ENCODE measurements at regions not wholly inside any gene's neighbourhood (a gene's known extent, or its start where the extent isn't known, plus 50 kb on each side); places are given as distances from the start of the nearest gene placed in this dataset.

- FAIRE-seq: no peak
- DNase-seq: no peak
- Histone ChIP-seq H3K27me3 (ENCODE audit: control insufficient read depth in 3 of 3, insufficient read depth in 3 of 3, low read length in 3 of 3) (no peaks in the 10 kb centered on the region), H3K4me1 (ENCODE audit: control insufficient read depth in 3 of 3, insufficient read depth in 2 of 3, low read depth in 1 of 3, low read length in 2 of 3) (peaks cover 0 to 25% (median 0%) of the 10 kb centered on the region in 3 donors), H3K27ac (ENCODE audit: low read depth in 1 of 3, low read length in 2 of 3) (no peak overlapping the region), H3K4me3 (ENCODE audit: low read depth in 1 of 3, low read length in 3 of 3) (no peak overlapping the region), H3K36me3 (ENCODE audit: control insufficient read depth in 3 of 3, insufficient read depth in 2 of 3, low read depth in 1 of 3, low read length in 3 of 3) (no peaks in the 10 kb centered on the region), H3K9me3 (ENCODE audit: control insufficient read depth in 2 of 2, insufficient read depth in 1 of 2, low read depth in 1 of 2, low read length in 1 of 2) (no peaks in the 10 kb centered on the region)
- 90 to 94% (median 90%) methylated on average over 4 of the region's 4 CpGs for WGBS, 3 donors
Observed at GRCh38 chr6:7045331-7045730, 62.4 kb upstream of the RREB1 start.

- H3K4me1 ChIP-seq (ENCODE audit: control insufficient read depth in 3 of 3, insufficient read depth in 2 of 3, low read depth in 1 of 3, low read length in 2 of 3): peaks cover 0 to 27% (median 0%) of the 10 kb centered on the region in 3 donors
- no peaks in the 10 kb centered on the region for H3K9me3 ChIP-seq (ENCODE audit: control insufficient read depth in 2 of 2, insufficient read depth in 1 of 2, low read depth in 1 of 2, low read length in 1 of 2)
- H3K27me3 ChIP-seq (ENCODE audit: control insufficient read depth in 3 of 3, insufficient read depth in 3 of 3, low read length in 3 of 3): no peaks in the 10 kb centered on the region
- FAIRE-seq (no peak), DNase-seq (no peak)
- H3K4me3 ChIP-seq (ENCODE audit: low read depth in 1 of 3, low read length in 3 of 3): no peak overlapping the region
- H3K27ac ChIP-seq (ENCODE audit: low read depth in 1 of 3, low read length in 2 of 3): no peak overlapping the region
- no peaks in the 10 kb centered on the region for H3K36me3 ChIP-seq (ENCODE audit: control insufficient read depth in 3 of 3, insufficient read depth in 2 of 3, low read depth in 1 of 3, low read length in 3 of 3)
- 89 to 100% (median 95%) methylated on average over 1 of the region's 1 CpG for WGBS, 3 donors
Observed at GRCh38 chr6:7045746-7046145, 62.0 kb upstream of the RREB1 start.

- H3K9me3 ChIP-seq (ENCODE audit: control insufficient read depth in 2 of 2, insufficient read depth in 1 of 2, low read depth in 1 of 2, low read length in 1 of 2): no peaks in the 10 kb centered on the region
- no peaks in the 10 kb centered on the region for H3K27me3 ChIP-seq (ENCODE audit: control insufficient read depth in 3 of 3, insufficient read depth in 3 of 3, low read length in 3 of 3)
- H3K36me3 ChIP-seq (ENCODE audit: control insufficient read depth in 3 of 3, insufficient read depth in 2 of 3, low read depth in 1 of 3, low read length in 3 of 3): no peaks in the 10 kb centered on the region
- 47 to 54% (median 50%) methylated on average over 1 of the region's 1 CpG for WGBS, 3 donors
- FAIRE-seq (no peak), DNase-seq (no peak)
- no peak overlapping the region for H3K4me3 ChIP-seq (ENCODE audit: low read depth in 1 of 3, low read length in 3 of 3)
- no peak overlapping the region for H3K27ac ChIP-seq (ENCODE audit: low read depth in 1 of 3, low read length in 2 of 3)
- H3K4me1 ChIP-seq (ENCODE audit: control insufficient read depth in 3 of 3, insufficient read depth in 2 of 3, low read depth in 1 of 3, low read length in 2 of 3): peaks cover 0 to 19% (median 0%) of the 10 kb centered on the region in 3 donors
Observed at GRCh38 chr6:7047128-7047527, 60.6 kb upstream of the RREB1 start.

- Histone ChIP-seq H3K9me3 (ENCODE audit: control insufficient read depth in 2 of 2, insufficient read depth in 1 of 2, low read depth in 1 of 2, low read length in 1 of 2) (no peaks in the 10 kb centered on the region), H3K4me1 (ENCODE audit: control insufficient read depth in 3 of 3, insufficient read depth in 2 of 3, low read depth in 1 of 3, low read length in 2 of 3) (peaks cover 0 to 18% (median 0%) of the 10 kb centered on the region in 3 donors), H3K27ac (ENCODE audit: low read depth in 1 of 3, low read length in 2 of 3) (no peak overlapping the region), H3K4me3 (ENCODE audit: low read depth in 1 of 3, low read length in 3 of 3) (no peak overlapping the region), H3K27me3 (ENCODE audit: control insufficient read depth in 3 of 3, insufficient read depth in 3 of 3, low read length in 3 of 3) (no peaks in the 10 kb centered on the region), H3K36me3 (ENCODE audit: control insufficient read depth in 3 of 3, insufficient read depth in 2 of 3, low read depth in 1 of 3, low read length in 3 of 3) (no peaks in the 10 kb centered on the region)
- whole genome bisulfite sequencing, 3 donors: 68 to 84% (median 69%) methylated on average over 3 of the region's 3 CpGs
- FAIRE-seq (no peak), DNase-seq (no peak)
Observed at GRCh38 chr6:7047966-7048365, 59.8 kb upstream of the RREB1 start.

GRCh38 chr6:7048894-7049293, 58.9 kb upstream of the RREB1 start:
- FAIRE-seq (no peak), DNase-seq (no peak)
- Histone ChIP-seq H3K36me3 (ENCODE audit: control insufficient read depth in 3 of 3, insufficient read depth in 2 of 3, low read depth in 1 of 3, low read length in 3 of 3) (no peaks in the 10 kb centered on the region), H3K9me3 (ENCODE audit: control insufficient read depth in 2 of 2, insufficient read depth in 1 of 2, low read depth in 1 of 2, low read length in 1 of 2) (no peaks in the 10 kb centered on the region), H3K27ac (ENCODE audit: low read depth in 1 of 3, low read length in 2 of 3) (no peak overlapping the region), H3K4me3 (ENCODE audit: low read depth in 1 of 3, low read length in 3 of 3) (no peak overlapping the region), H3K4me1 (ENCODE audit: control insufficient read depth in 3 of 3, insufficient read depth in 2 of 3, low read depth in 1 of 3, low read length in 2 of 3) (peaks cover 0 to 17% (median 0%) of the 10 kb centered on the region in 3 donors), H3K27me3 (ENCODE audit: control insufficient read depth in 3 of 3, insufficient read depth in 3 of 3, low read length in 3 of 3) (no peaks in the 10 kb centered on the region)
- whole genome bisulfite sequencing, 3 donors: 92 to 94% (median 94%) methylated on average over 2 of the region's 2 CpGs

- FAIRE-seq (no peak), DNase-seq (no peak)
- H3K36me3 ChIP-seq (ENCODE audit: control insufficient read depth in 3 of 3, insufficient read depth in 2 of 3, low read depth in 1 of 3, low read length in 3 of 3): no peaks in the 10 kb centered on the region
- no peak overlapping the region for H3K27ac ChIP-seq (ENCODE audit: low read depth in 1 of 3, low read length in 2 of 3)
- WGBS, 3 donors: 72 to 77% (median 74%) methylated on average over 2 of the region's 2 CpGs
- no peaks in the 10 kb centered on the region for H3K27me3 ChIP-seq (ENCODE audit: control insufficient read depth in 3 of 3, insufficient read depth in 3 of 3, low read length in 3 of 3)
- peaks cover 0 to 17% (median 0%) of the 10 kb centered on the region in 3 donors for H3K4me1 ChIP-seq (ENCODE audit: control insufficient read depth in 3 of 3, insufficient read depth in 2 of 3, low read depth in 1 of 3, low read length in 2 of 3)
- H3K4me3 ChIP-seq (ENCODE audit: low read depth in 1 of 3, low read length in 3 of 3): no peak overlapping the region
- no peaks in the 10 kb centered on the region for H3K9me3 ChIP-seq (ENCODE audit: control insufficient read depth in 2 of 2, insufficient read depth in 1 of 2, low read depth in 1 of 2, low read length in 1 of 2)
Observed at GRCh38 chr6:7050004-7050403, 57.8 kb upstream of the RREB1 start.

- DNase-seq: peak; percentile 85 to 88
- Histone ChIP-seq H3K36me3 (ENCODE audit: control insufficient read depth in 3 of 3, insufficient read depth in 2 of 3, low read depth in 1 of 3, low read length in 3 of 3) (no peaks in the 10 kb centered on the region), H3K9me3 (ENCODE audit: control insufficient read depth in 2 of 2, insufficient read depth in 1 of 2, low read depth in 1 of 2, low read length in 1 of 2) (no peaks in the 10 kb centered on the region), H3K27ac (ENCODE audit: low read depth in 1 of 3, low read length in 2 of 3) (peak overlapping the region; percentile 73 to 100 (median 92)), H3K4me1 (ENCODE audit: control insufficient read depth in 3 of 3, insufficient read depth in 2 of 3, low read depth in 1 of 3, low read length in 2 of 3) (peaks cover 0 to 17% (median 0%) of the 10 kb centered on the region in 3 donors), H3K27me3 (ENCODE audit: control insufficient read depth in 3 of 3, insufficient read depth in 3 of 3, low read length in 3 of 3) (no peaks in the 10 kb centered on the region), H3K4me3 (ENCODE audit: low read depth in 1 of 3, low read length in 3 of 3) (peak overlapping the region; percentile 69 to 76 (median 71))
- 5 to 13% (median 8%) methylated on average over 49 to 68 of the region's 68 CpGs for WGBS, 3 donors
- FAIRE-seq: no peak
Observed at GRCh38 chr6:7050872-7051779, 56.6 kb upstream of the RREB1 start.

GRCh38 chr6:7051780-7052442, 55.9 kb upstream of the RREB1 start:
- 1% methylated on average over 30 to 59 of the region's 59 CpGs for WGBS, 3 donors
- no peaks in the 10 kb centered on the region for H3K27me3 ChIP-seq (ENCODE audit: control insufficient read depth in 3 of 3, insufficient read depth in 3 of 3, low read length in 3 of 3)
- DNase-seq: peak in 1 of 2 donors; percentile 51
- no peaks in the 10 kb centered on the region for H3K36me3 ChIP-seq (ENCODE audit: control insufficient read depth in 3 of 3, insufficient read depth in 2 of 3, low read depth in 1 of 3, low read length in 3 of 3)
- peak overlapping the region; percentile 73 to 100 (median 92) for H3K27ac ChIP-seq (ENCODE audit: low read depth in 1 of 3, low read length in 2 of 3)
- H3K9me3 ChIP-seq (ENCODE audit: control insufficient read depth in 2 of 2, insufficient read depth in 1 of 2, low read depth in 1 of 2, low read length in 1 of 2): no peaks in the 10 kb centered on the region
- no peak for FAIRE-seq
- peaks cover 0 to 17% (median 2%) of the 10 kb centered on the region in 3 donors for H3K4me1 ChIP-seq (ENCODE audit: control insufficient read depth in 3 of 3, insufficient read depth in 2 of 3, low read depth in 1 of 3, low read length in 2 of 3)
- peak overlapping the region; percentile 69 to 76 (median 71) for H3K4me3 ChIP-seq (ENCODE audit: low read depth in 1 of 3, low read length in 3 of 3)

Measured in small intestine (tissue), 7 donors.